ENCODE measurements at regions not wholly inside any gene's neighbourhood (a gene's known extent, or its start where the extent isn't known, plus 50 kb on each side); places are given as distances from the start of the nearest gene placed in this dataset.

DNA sequence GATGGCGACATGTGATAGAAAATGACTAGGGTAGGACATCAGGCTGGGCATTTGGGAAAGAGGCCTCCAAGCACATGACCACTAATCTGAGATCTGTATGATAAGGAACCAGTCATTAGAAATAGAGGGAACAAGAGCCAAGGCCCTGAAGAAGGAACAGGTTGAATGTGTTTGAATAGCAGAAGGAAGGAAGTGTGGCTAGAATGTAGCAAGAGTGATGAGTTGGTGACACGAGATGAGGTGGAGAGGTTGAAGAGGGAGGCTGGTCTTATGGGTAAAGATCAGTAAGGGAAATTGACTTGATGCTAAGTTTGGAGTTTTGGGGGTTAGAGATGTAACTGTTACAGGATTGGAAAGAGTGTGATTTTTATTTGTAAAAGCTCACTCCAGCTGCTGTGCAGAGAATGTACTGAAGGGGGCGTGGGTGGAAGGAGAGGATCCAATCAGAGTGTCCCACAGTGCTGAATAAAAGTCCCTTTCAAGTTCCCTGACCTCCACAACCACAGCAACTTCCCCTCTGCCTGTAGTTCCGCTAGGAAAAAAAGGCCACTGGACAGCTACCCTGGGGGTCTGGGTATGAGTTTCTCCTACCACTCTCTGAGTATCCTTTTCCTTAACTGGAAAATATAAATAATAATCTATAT is 295.0 kb downstream of the OMA1 start:
- TF ChIP-seq CTCF (IDR thresholded peaks at IDR 0.05), result no peak
- TF ChIP-seq EZH2 (IDR thresholded peaks at IDR 0.05; ENCODE audit: borderline replicate concordance, insufficient read depth, low read depth, low read length, poor library complexity, severe bottlenecking), result no peak
